ENCODE measurements at regions not wholly inside any gene's neighbourhood (a gene's known extent, or its start where the extent isn't known, plus 50 kb on each side); places are given as distances from the start of the nearest gene placed in this dataset.

DNA sequence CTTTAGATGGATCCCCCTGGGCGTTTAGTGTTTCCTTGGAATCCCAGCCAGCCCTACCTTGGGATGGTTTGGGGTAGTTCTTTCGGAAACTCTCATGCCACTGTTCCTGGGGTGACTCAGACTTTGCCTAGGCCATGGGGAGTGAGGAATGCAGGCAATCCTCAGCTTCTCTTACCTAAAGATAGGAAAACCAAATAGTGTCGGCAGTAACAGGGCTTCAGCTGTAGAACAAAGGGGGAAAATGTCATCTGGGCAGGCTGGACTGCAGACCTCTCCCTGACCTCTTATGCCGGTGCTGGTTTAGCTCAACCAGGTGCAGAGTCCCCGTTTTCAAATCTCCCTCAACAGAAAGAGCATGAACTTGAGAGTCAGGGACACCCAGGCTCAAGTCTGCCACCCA is 252.1 kb downstream of the TSN start:
- no peak overlapping the region for H3K27ac ChIP-seq (replicated peaks)
- DNase-seq (ENCODE audit: low read depth in 1 of 2, low spot score in 1 of 2): no peak
- TF ChIP-seq, protein P1, sequence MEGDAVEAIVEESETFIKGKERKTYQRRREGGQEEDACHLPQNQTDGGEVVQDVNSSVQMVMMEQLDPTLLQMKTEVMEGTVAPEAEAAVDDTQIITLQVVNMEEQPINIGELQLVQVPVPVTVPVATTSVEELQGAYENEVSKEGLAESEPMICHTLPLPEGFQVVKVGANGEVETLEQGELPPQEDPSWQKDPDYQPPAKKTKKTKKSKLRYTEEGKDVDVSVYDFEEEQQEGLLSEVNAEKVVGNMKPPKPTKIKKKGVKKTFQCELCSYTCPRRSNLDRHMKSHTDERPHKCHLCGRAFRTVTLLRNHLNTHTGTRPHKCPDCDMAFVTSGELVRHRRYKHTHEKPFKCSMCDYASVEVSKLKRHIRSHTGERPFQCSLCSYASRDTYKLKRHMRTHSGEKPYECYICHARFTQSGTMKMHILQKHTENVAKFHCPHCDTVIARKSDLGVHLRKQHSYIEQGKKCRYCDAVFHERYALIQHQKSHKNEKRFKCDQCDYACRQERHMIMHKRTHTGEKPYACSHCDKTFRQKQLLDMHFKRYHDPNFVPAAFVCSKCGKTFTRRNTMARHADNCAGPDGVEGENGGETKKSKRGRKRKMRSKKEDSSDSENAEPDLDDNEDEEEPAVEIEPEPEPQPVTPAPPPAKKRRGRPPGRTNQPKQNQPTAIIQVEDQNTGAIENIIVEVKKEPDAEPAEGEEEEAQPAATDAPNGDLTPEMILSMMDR (IDR thresholded peaks at IDR 0.05; ENCODE audit: insufficient read depth, low read length): no peak
- no peak for TF ChIP-seq POLR2AphosphoS5 (IDR thresholded peaks at IDR 0.05; ENCODE audit: low read depth)
- H3K4me3 ChIP-seq (replicated peaks; ENCODE audit: insufficient read depth, low read length): no peak overlapping the region
- H3K27me3 ChIP-seq (ENCODE audit: insufficient read depth, poor library complexity, severe bottlenecking): peaks cover 3% of the 10 kb centered on the region

DNA sequence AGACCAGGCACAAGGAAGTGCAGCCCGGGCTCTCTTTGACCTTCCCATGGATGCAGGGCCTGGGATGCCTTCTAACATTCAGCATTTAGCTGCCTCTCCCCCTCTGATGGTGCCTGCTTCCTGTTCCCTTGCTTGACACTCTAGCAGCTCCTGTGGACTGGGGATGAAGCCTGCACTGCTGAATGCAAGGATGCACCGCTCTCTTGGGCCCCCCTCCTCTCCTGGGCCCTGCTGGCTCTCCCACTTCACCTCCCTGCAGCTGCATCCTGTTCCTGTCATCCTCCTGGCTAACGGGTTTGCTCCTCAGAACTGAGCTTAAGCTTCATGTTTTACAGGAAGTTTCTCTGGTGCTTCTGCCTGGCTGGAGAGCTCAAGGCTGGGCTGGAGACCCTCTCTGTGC is 254.1 kb downstream of the TSN start:
- H3K27me3 ChIP-seq (ENCODE audit: insufficient read depth, poor library complexity, severe bottlenecking): peaks cover 3% of the 10 kb centered on the region
- no peak for DNase-seq (ENCODE audit: low read depth in 1 of 2, low spot score in 1 of 2)
- TF ChIP-seq GABPA (IDR thresholded peaks at IDR 0.05; ENCODE audit: low read depth) (no peak), SPI1 (IDR thresholded peaks at IDR 0.05; ENCODE audit: borderline replicate concordance, low read depth) (no peak), POLR2AphosphoS5 (IDR thresholded peaks at IDR 0.05; ENCODE audit: low read depth) (no peak)
- TF ChIP-seq, protein P2, sequence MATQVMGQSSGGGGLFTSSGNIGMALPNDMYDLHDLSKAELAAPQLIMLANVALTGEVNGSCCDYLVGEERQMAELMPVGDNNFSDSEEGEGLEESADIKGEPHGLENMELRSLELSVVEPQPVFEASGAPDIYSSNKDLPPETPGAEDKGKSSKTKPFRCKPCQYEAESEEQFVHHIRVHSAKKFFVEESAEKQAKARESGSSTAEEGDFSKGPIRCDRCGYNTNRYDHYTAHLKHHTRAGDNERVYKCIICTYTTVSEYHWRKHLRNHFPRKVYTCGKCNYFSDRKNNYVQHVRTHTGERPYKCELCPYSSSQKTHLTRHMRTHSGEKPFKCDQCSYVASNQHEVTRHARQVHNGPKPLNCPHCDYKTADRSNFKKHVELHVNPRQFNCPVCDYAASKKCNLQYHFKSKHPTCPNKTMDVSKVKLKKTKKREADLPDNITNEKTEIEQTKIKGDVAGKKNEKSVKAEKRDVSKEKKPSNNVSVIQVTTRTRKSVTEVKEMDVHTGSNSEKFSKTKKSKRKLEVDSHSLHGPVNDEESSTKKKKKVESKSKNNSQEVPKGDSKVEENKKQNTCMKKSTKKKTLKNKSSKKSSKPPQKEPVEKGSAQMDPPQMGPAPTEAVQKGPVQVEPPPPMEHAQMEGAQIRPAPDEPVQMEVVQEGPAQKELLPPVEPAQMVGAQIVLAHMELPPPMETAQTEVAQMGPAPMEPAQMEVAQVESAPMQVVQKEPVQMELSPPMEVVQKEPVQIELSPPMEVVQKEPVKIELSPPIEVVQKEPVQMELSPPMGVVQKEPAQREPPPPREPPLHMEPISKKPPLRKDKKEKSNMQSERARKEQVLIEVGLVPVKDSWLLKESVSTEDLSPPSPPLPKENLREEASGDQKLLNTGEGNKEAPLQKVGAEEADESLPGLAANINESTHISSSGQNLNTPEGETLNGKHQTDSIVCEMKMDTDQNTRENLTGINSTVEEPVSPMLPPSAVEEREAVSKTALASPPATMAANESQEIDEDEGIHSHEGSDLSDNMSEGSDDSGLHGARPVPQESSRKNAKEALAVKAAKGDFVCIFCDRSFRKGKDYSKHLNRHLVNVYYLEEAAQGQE (IDR thresholded peaks at IDR 0.05; ENCODE audit: insufficient replicate concordance, low read depth): no peak
- TF ChIP-seq, protein P1 (IDR thresholded peaks at IDR 0.05; ENCODE audit: insufficient read depth, low read length): no peak
- H3K4me3 ChIP-seq (replicated peaks; ENCODE audit: insufficient read depth, low read length): no peak overlapping the region
- no peak overlapping the region for H3K27ac ChIP-seq (replicated peaks)

DNA sequence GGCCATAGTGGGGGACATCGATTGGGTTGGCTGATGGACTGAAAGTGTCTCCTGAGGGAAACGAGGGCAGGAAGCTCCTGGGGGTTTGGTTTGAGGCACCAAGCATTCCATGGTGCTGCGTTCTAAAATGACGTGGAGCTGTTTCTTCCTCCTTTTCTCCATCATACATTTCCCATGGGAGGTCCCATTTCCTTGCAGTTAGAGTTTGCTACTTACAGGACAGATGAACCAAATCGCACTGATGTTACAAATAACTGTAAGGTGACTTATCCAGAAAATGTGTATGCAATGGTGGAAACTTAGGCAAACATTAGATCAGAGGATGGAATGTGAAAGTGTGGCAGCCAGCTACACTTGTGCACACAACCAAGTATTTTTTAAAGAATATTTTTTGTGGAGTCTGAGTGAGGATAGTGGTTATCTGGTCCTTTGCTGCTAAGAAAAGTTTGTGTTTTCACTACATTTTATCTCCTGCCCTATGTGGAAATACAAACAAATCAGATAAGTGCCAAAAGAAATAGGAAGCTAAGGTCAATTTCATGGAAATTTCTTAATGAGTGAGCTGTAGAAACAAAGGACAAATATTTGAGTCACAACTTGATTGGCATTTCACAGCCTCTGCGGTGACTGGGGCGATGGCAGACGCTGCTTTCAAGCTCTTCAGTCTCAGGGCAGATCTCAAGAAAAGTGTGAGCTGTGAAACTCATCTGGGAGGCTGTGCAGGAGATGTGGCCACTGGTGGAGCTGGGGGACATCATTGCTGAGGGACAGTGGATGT is 256.2 kb downstream of the TSN start:
- DNase-seq (ENCODE audit: low read depth in 1 of 2, low spot score in 1 of 2): no peak
- Histone ChIP-seq H3K27me3 (ENCODE audit: insufficient read depth, poor library complexity, severe bottlenecking) (peaks cover 3% of the 10 kb centered on the region), H3K27ac (replicated peaks) (no peak overlapping the region), H3K4me3 (replicated peaks; ENCODE audit: insufficient read depth, low read length) (no peak overlapping the region)
- TF ChIP-seq, protein P1 (IDR thresholded peaks at IDR 0.05; ENCODE audit: insufficient read depth, low read length): no peak
- TF ChIP-seq POLR2AphosphoS5 (IDR thresholded peaks at IDR 0.05; ENCODE audit: low read depth): no peak
- TF ChIP-seq SPI1 (IDR thresholded peaks at IDR 0.05; ENCODE audit: borderline replicate concordance, low read depth): no peak
- TF ChIP-seq, protein P2 (IDR thresholded peaks at IDR 0.05; ENCODE audit: insufficient replicate concordance, low read depth): no peak
- no peak for TF ChIP-seq GABPA (IDR thresholded peaks at IDR 0.05; ENCODE audit: low read depth)

DNA sequence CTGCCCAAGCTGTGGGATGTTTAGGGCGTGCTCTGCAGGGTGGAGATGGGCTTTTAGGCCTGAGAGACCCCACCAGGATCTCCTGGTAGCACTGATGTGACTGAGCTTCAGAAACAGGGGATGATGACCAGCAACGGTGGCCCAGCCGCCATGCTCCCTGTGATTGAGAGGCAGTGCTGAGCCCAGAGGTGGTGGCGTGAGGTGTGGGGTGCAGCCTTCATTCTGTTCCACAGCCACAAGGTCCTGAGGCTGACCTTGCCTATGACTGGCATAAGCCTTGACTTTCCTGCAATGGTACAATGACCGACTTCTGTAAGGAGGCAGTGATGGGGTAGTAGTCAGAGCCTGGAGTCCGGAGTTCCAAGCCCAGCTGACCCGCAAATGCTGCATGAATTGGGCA is 263.3 kb downstream of the TSN start:
- Histone ChIP-seq H3K27me3 (ENCODE audit: insufficient read depth, poor library complexity, severe bottlenecking) (no peaks in the 10 kb centered on the region), H3K27ac (replicated peaks) (no peak overlapping the region), H3K4me3 (replicated peaks; ENCODE audit: insufficient read depth, low read length) (no peak overlapping the region)
- TF ChIP-seq GABPA (IDR thresholded peaks at IDR 0.05; ENCODE audit: low read depth): no peak
- no peak for TF ChIP-seq POLR2AphosphoS5 (IDR thresholded peaks at IDR 0.05; ENCODE audit: low read depth)
- TF ChIP-seq, protein P1 (IDR thresholded peaks at IDR 0.05; ENCODE audit: insufficient read depth, low read length): no peak
- TF ChIP-seq SPI1 (IDR thresholded peaks at IDR 0.05; ENCODE audit: borderline replicate concordance, low read depth): no peak
- TF ChIP-seq, protein P2 (IDR thresholded peaks at IDR 0.05; ENCODE audit: insufficient replicate concordance, low read depth): no peak
- no peak for DNase-seq (ENCODE audit: low read depth in 1 of 2, low spot score in 1 of 2)

Data from HL-60 (cell line).